HG02588 (cell line): ENCODE measurements at regions not wholly inside any gene's neighbourhood (a gene's known extent, or its start where the extent isn't known, plus 50 kb on each side); places are given as distances from the start of the nearest gene placed in this dataset.
"Not testable (repeated sequence)": the region's sequence is repeated elsewhere in the genome, so short reads cannot be mapped to it uniquely, and the experiment has no call there.

Source experiments
- ATAC-seq: cut with Tn5 transposase; IDR thresholded peaks from one replicate; pipeline ENCODE4 v1.9.1; 2021; ENCODE audit warnings: mild to moderate bottlenecking, moderate library complexity; ENCODE audit not compliant: unreplicated experiment

- no peak for ATAC-seq
Measured at GRCh38 chr10:78406648-78407008, 373.0 kb downstream of the RPS24 start.

DNA sequence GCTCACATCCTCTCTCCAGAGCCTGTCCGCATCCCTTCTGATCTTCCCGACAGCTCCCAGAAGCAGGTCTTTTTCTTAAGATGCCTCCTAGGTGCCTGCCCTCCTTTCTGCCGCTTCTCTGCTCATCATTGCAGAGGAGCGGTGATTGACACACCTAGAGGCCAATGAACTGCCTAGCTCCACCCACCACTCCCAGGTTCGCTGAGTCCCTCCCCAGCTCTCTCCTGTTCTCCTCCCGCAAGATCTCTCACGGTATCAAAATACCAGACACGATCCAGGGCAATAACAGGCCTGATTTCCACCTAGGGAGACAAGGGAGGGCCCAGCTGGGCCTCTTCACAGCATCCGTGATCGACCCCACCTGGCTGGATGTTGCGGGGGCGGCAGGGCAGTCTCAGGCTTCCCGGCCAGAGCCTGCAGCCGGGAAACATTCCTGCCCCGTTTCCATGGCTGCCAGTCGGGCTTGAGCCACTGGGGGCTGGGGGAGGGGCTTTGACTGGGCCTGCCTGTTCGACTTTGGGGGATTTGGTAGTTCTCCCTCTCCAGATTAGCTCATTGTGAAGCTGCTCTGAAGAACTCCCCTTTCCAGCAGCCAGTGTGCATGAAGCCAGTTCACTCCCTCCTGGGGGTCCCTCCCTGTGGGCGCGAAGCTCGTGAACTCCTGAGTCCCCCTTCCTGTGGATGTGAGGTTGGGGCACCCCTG is 373.5 kb downstream of the RPS24 start:
- peak; percentile 55 for ATAC-seq

- no peak for ATAC-seq
Measured at GRCh38 chr10:78407966-78408365, 374.3 kb downstream of the RPS24 start.

GRCh38 chr10:78408671-78409472 is 375.2 kb downstream of the RPS24 start:
- no peak for ATAC-seq

- ATAC-seq = no peak
Measured at GRCh38 chr10:78410046-78410965, 376.6 kb downstream of the RPS24 start.

GRCh38 chr10:78411716-78412115 is 378.1 kb downstream of the RPS24 start:
- no peak for ATAC-seq

- ATAC-seq = no peak
Measured at GRCh38 chr10:78412605-78413004, 378.9 kb downstream of the RPS24 start.

DNA sequence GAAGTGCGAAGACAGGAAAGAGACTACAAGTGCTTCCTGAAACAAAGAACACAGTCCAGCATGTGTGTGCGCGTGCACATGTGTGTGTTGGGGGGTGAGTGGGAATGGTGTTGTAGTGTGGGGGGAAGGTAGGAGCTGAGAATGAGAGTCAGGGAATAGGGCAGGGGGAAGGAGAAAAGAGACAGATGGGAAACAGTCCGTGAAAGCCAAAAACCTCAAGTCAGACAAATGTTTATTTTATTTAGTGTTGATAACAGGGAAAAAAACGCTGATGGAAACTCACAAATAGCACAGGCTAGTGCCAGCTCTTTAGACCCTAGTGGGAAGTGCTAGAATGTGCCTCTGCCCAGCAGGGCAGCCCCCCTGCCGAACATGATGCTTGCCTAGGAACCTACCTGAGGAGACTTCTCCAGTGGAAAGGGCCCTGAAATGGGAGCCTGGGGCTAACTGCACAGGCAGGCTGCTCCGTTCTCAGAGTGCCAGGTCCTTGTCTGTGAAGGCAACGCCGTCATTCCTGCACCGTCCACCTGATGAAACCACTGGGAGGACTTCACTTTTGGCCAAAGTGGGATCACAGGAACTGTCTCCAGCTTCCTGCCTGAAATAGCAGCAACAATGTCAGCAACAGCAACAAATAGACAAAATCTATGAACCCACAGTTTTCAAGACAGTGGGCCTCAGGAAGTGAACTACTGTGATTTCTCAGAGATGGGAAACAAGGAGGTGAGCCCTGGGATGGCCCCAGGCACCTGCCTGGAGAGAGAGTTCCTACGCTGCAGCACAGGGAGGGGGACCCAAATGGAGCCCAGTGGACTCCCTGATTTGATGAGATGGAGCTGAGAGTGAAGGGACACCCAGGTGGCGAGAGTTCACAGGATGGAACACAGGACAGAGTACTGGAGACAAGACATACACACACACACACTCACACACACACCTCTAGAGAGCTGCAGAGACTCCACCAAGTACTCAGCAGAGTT is 379.7 kb downstream of the RPS24 start:
- ATAC-seq = no peak

- ATAC-seq = no peak
Measured at GRCh38 chr10:78414380-78414779, 380.7 kb downstream of the RPS24 start.

GRCh38 chr10:78415111-78415510 is 381.4 kb downstream of the RPS24 start:
- no peak for ATAC-seq

GRCh38 chr10:78416031-78417011 is 382.7 kb downstream of the RPS24 start:
- no peak for ATAC-seq

GRCh38 chr10:78417425-78418370 is 384.0 kb downstream of the RPS24 start:
- no peak for ATAC-seq

DNA sequence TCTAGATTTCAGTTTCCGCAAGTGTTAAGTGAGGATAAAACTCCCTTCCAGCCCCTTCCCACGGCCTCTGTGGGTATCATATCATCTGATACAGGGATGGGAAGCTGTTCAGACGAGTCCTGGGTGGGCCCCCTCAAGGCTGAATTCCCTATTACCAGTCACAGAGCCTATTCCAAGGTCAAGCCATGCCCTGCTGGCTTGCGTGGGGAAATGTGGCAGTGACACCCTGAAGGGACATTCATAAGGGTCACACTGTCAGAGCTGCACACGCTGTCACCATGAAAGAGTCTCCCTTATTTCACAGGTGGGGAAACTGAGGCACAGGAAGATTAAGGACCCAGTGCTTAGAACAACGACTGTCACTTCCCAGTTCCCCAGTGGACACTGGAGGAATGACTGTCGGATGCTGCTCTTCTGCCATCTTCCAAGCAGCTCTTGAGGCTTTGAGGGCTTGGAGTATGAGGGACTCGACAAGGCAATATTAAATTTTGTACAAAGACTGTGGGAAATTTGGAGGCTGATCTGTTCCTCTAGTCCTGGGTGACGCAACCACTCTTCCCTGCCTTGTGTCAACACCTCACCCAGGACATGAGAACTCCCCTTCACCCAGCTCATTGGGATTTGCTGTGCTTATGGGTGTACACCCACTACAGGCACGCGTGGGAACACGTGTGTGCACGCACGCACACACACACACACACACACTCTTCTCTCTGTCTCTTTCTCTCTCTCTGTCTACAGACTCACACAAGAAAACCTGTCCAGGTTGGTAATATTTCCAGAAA is 386.0 kb downstream of the RPS24 start:
- ATAC-seq = no peak

DNA sequence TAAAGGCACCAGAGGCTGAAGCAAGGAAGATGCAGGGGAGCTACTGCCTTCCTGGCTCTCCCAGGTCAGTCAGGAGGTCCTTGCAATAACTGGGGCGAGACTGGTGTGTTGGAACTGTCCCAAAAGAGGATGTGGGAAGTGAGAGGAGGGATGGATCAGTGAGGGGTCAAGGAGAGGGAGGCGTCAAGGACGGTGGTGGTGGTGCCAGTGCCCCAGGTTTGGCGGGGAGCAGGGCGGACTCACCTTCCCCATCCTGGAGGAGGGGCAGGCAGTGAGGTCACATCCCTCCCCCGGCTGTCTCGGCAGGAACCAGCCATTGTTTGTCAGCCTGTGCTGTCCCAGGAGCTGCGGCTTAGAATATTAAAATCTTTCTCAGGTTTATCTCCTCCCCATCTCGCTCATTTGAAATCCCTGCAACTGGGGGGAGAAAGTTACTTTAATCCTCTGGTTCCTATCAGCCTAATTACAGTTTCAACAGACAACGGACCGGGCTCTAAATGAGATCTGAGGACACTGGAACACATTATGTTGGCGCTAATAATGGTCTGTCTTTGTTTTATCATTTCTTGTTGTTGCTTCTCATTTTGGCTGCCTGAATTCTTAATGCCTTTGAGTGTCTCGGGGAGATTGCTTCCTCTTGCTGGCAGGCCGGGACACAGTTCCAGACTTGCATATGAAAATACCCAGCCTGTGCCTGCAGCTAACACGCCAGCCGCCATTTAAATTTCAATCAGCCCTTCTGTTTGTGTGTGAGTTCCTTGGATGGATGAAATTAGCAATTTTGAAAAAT is 387.5 kb downstream of the RPS24 start:
- ATAC-seq = no peak

- ATAC-seq = not testable (repeated sequence)
Measured at GRCh38 chr10:78424050-78424449, 390.4 kb downstream of the RPS24 start.

GRCh38 chr10:78424723-78425122 is 391.1 kb downstream of the RPS24 start:
- ATAC-seq = no peak
